ENCODE measurements at regions not wholly inside any gene's neighbourhood (a gene's known extent, or its start where the extent isn't known, plus 50 kb on each side); places are given as distances from the start of the nearest gene placed in this dataset.

GRCh38 chr2:37795456-37795855, 124.0 kb upstream of the CDC42EP3 start:
- no peak for TF ChIP-seq CTCF (IDR thresholded peaks at IDR 0.05)
- TF ChIP-seq POLR2A (IDR thresholded peaks at IDR 0.05), result no peak
